HuH-7 (cell line): ENCODE measurements at regions not wholly inside any gene's neighbourhood (a gene's known extent, or its start where the extent isn't known, plus 50 kb on each side); places are given as distances from the start of the nearest gene placed in this dataset.
"Not testable (repeated sequence)": the region's sequence is repeated elsewhere in the genome, so short reads cannot be mapped to it uniquely, and the experiment has no call there.

Experiments
- DNase-seq: peaks from one replicate; pipeline ENCODE4 v3.0.0; 2011; ENCODE audit warnings: low spot score

- no peak for DNase-seq
These were observed 210.2 kb downstream of the ARPP21 start for GRCh38 chr3:35849496-35849895.

- no peak for DNase-seq
These were observed 210.6 kb downstream of the ARPP21 start for GRCh38 chr3:35849963-35850362.

GRCh38 chr3:35857004-35857403 lies 217.7 kb downstream of the ARPP21 start:
- DNase-seq = no peak

GRCh38 chr3:35862057-35862456 lies 222.7 kb downstream of the ARPP21 start:
- DNase-seq = no peak

- DNase-seq = no peak
These were observed 225.5 kb downstream of the ARPP21 start for GRCh38 chr3:35864871-35865270.

GRCh38 chr3:35867791-35868190 lies 228.5 kb downstream of the ARPP21 start:
- no peak for DNase-seq

GRCh38 chr3:35871009-35871408 lies 231.7 kb downstream of the ARPP21 start:
- no peak for DNase-seq

GRCh38 chr3:35883929-35884328 lies 244.6 kb downstream of the ARPP21 start:
- no peak for DNase-seq

GRCh38 chr3:35894735-35895134 lies 255.4 kb downstream of the ARPP21 start:
- DNase-seq = no peak

- no peak for DNase-seq
These were observed 259.9 kb downstream of the ARPP21 start for GRCh38 chr3:35899245-35899644.

GRCh38 chr3:35900079-35900478 lies 260.8 kb downstream of the ARPP21 start:
- DNase-seq = no peak

GRCh38 chr3:35908366-35909232 lies 269.3 kb downstream of the ARPP21 start:
- peak; percentile 10 for DNase-seq

- no peak for DNase-seq
These were observed 279.8 kb downstream of the ARPP21 start for GRCh38 chr3:35919160-35919559.

GRCh38 chr3:35921718-35922117 lies 282.4 kb downstream of the ARPP21 start:
- no peak for DNase-seq

GRCh38 chr3:35924070-35924469 lies 284.7 kb downstream of the ARPP21 start:
- not testable (repeated sequence) for DNase-seq

GRCh38 chr3:35927441-35927840 lies 288.1 kb downstream of the ARPP21 start:
- DNase-seq = no peak

GRCh38 chr3:35929158-35929557 lies 289.8 kb downstream of the ARPP21 start:
- DNase-seq = no peak

- no peak for DNase-seq
These were observed 292.5 kb downstream of the ARPP21 start for GRCh38 chr3:35931867-35932266.

- DNase-seq = no peak
These were observed 293.7 kb downstream of the ARPP21 start for GRCh38 chr3:35932995-35933394.

- DNase-seq = no peak
These were observed 297.2 kb downstream of the ARPP21 start for GRCh38 chr3:35936571-35936970.

- DNase-seq = no peak
These were observed 305.8 kb downstream of the ARPP21 start for GRCh38 chr3:35944926-35945710.

GRCh38 chr3:35946121-35946853 lies 307.0 kb downstream of the ARPP21 start:
- DNase-seq = peak; percentile 4
